Tibial artery (tissue), 4 donors: ENCODE measurements at regions not wholly inside any gene's neighbourhood (a gene's known extent, or its start where the extent isn't known, plus 50 kb on each side); places are given as distances from the start of the nearest gene placed in this dataset.

Experiments
- DNase-seq, 2 donors: peaks; one replicate each; pipeline ENCODE4 v3.0.0-alpha.2; 2019
- H3K27ac ChIP-seq, 2 donors: fragments of 200-600 bp; sonication (generic) in 1 of 2; 1 replicate in 1 of 2; 2 replicates in 1 of 2; pipeline ENCODE4 v1.5.1; 2018 to 2019; ENCODE audit warnings: mild to moderate bottlenecking in 1 of 2
- H3K27me3 ChIP-seq, 2 donors: fragments of 200-600 bp; sonication (generic) in 1 of 2; one replicate each; pipeline versions ENCODE4 v1.5.1 to v1.6.0; 2016 to 2019
- H3K36me3 ChIP-seq, 3 donors: fragments of 200-600 bp; sonication (generic) in 2 of 3; one replicate each; pipeline ENCODE4 v1.5.1; 2016 to 2019; ENCODE audit warnings: mild to moderate bottlenecking in 2 of 3
- H3K4me1 ChIP-seq, 4 donors: fragments of 200-600 bp; sonication (generic) in 2 of 4; 1 replicate in 3 of 4; 2 replicates in 1 of 4; pipeline ENCODE4 v1.5.1; 2016 to 2019
- H3K4me3 ChIP-seq, 2 donors: fragments of 200-600 bp; sonication (generic) in 1 of 2; 1 replicate in 1 of 2; 2 replicates in 1 of 2; pipeline ENCODE4 v1.5.1; 2018 to 2019; ENCODE audit warnings: mild to moderate bottlenecking in 2 of 2
- H3K9me3 ChIP-seq, 3 donors: fragments of 200-600 bp; sonication (generic) in 1 of 3; one replicate each; pipeline ENCODE4 v1.5.1; 2016 to 2019
- intact Hi-C: fragments of 100-400 bp; cut with DNase I; formaldehyde crosslinking; loops from one replicate; pipeline ENCODE4 v1.15.0; 2023; ENCODE audit warnings: low total_unique reads
- TF ChIP-seq, protein P1 (sequence below), 2 experiments: fragments of 200-600 bp in 1 of 2; fragments of 450-650 bp in 1 of 2; IDR thresholded peaks; one replicate each; pipeline ENCODE4 v1.5.1; 2017 to 2019; ENCODE audit warnings: antibody characterized with exemption in 2 of 2, mild to moderate bottlenecking in 1 of 2, moderate library complexity in 1 of 2

DNA sequence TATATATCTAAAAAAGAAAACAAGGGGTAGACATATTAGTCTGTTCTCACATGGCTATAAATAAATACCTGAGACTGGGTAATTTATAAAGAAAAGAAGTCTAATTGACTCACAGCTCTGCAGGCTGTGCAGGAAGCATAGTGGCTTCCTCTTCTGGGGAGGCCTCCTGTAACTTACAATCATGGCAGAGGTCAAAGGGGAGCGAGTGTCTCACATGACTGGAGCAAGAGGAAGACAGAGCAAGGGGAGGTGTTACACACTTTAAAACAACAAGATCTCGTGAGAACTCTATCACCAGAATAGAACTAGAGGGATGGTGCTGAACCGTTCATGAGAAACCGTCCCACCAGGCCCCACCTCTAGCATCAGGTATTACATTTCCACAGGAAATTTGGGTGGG is 616.8 kb downstream of the TLE4 start:
- Histone ChIP-seq H3K4me3 (no peak overlapping the region), H3K9me3 (no peaks in the 10 kb centered on the region), H3K27me3 (no peaks in the 10 kb centered on the region), H3K36me3 (no peaks in the 10 kb centered on the region), H3K27ac (no peak overlapping the region), H3K4me1 (no peaks in the 10 kb centered on the region)
- intact Hi-C loops: no loop called here
- no peak for DNase-seq
- TF ChIP-seq, protein P1, sequence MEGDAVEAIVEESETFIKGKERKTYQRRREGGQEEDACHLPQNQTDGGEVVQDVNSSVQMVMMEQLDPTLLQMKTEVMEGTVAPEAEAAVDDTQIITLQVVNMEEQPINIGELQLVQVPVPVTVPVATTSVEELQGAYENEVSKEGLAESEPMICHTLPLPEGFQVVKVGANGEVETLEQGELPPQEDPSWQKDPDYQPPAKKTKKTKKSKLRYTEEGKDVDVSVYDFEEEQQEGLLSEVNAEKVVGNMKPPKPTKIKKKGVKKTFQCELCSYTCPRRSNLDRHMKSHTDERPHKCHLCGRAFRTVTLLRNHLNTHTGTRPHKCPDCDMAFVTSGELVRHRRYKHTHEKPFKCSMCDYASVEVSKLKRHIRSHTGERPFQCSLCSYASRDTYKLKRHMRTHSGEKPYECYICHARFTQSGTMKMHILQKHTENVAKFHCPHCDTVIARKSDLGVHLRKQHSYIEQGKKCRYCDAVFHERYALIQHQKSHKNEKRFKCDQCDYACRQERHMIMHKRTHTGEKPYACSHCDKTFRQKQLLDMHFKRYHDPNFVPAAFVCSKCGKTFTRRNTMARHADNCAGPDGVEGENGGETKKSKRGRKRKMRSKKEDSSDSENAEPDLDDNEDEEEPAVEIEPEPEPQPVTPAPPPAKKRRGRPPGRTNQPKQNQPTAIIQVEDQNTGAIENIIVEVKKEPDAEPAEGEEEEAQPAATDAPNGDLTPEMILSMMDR (IDR thresholded peaks at IDR 0.05): no peak

DNA sequence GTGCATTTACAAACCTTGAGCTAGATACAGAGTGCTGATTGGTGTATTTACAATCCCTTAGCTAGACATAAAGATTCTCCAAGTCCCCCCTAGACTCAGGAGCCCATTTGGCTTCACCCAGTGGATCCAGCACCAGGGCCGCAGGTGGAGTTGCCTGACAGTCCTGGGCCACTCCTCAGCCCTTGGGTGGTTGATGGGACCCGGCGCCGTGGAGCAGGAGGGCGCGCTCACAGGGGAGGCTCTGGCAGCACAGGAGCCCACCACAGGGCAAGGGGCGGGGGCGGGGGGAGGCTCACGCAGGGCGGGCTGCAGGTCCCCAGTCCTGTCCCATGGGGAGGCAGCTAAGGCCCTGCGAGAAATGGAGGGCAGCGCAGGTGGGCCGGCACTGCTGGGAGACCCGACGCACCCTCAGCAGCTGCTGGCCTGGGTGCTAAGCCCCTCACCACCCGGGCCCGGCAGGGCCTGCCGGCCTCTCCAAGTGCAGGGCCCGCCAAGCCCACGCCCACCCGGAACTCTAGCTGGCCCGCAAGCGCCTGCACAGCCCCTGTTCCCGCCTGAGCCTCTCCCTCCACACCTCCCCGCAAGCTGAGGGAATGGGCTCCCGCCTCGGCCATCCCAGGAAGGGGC is 613.5 kb downstream of the TLE4 start:
- H3K27ac ChIP-seq: no peak overlapping the region
- H3K27me3 ChIP-seq: no peaks in the 10 kb centered on the region
- H3K9me3 ChIP-seq: peaks cover 0 to 7% (median 0%) of the 10 kb centered on the region in 3 donors
- intact Hi-C loops: no loop called here
- H3K36me3 ChIP-seq: no peaks in the 10 kb centered on the region
- TF ChIP-seq, protein P1 (IDR thresholded peaks at IDR 0.05): no peak
- no peak overlapping the region for H3K4me3 ChIP-seq
- no peak for DNase-seq
- H3K4me1 ChIP-seq: no peaks in the 10 kb centered on the region

DNA sequence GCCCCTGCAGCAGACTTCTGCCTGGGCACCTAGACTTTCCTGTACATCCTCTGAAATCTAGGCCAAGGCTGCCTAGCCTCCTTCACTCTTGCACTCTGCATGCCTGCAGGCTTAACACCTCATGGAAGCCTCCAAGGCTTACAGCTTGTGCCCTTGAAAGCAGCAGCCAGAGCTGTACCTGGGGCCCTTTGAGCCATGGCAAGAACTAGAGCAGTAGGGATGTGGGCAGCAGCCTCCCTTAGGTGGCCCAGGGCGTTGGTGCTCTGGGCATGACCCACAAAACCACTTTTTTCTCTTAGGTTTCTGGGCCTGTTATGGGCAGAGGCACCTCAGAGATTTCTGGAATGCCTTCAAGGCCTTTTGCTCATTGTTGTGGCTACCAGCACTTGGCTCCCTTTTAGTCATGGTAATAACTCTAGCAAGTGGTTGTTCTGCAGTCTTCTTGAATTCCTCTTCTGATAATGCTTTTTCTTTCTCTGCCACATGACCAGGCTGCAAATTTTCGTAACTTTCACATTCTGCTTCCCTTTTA is 606.2 kb downstream of the TLE4 start:
- TF ChIP-seq, protein P1 (IDR thresholded peaks at IDR 0.05): no peak
- H3K27me3 ChIP-seq: no peaks in the 10 kb centered on the region
- H3K4me3 ChIP-seq: no peak overlapping the region
- no peak overlapping the region for H3K27ac ChIP-seq
- DNase-seq: no peak
- intact Hi-C loops: no loop called here
- peaks cover 0 to 7% (median 0%) of the 10 kb centered on the region in 3 donors for H3K9me3 ChIP-seq
- H3K4me1 ChIP-seq: no peaks in the 10 kb centered on the region
- no peaks in the 10 kb centered on the region for H3K36me3 ChIP-seq

DNA sequence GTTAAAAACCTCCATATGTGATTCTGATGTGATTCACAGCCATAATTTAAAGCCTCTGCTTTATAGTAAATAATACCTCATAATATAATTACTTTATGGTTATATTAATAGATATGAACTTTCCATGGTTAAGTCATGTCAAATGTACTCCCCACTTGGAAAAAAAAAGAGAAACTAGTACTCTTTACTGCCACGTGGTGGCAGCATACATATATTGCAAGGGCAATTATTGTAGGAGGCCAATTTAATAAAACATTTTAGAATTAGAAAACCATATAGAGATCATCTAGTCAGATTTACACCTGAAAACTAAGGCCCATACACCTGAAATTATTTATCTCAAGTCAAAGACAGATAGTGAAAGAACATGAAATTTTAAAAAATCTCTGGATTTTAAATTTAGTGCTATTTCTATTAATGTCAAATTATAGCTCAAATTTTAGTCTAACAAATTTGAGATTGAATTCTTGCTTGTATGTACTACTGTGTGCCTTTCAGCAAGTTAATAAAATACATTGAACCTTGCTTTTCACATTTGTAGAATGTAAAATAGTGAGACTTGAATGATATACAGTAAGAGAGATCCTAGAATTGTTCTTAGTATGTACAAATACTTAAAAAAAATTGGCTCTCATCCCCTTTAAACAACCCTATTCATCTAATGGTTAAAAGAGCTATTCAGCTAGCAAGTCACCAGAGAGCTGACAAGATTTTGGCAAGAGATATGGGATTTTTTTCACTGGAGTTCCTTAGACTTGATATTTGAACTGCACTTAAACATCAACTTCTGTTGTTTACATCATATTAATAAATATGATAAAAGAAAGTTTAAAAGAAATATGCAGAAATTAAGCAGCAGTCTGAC is 603.8 kb downstream of the TLE4 start:
- Histone ChIP-seq H3K4me1 (no peaks in the 10 kb centered on the region), H3K4me3 (no peak overlapping the region), H3K9me3 (no peaks in the 10 kb centered on the region), H3K27me3 (no peaks in the 10 kb centered on the region), H3K36me3 (no peaks in the 10 kb centered on the region), H3K27ac (no peak overlapping the region)
- TF ChIP-seq, protein P1 (IDR thresholded peaks at IDR 0.05): peak; percentile 61 to 75
- intact Hi-C loops: no loop called here
- DNase-seq: no peak

DNA sequence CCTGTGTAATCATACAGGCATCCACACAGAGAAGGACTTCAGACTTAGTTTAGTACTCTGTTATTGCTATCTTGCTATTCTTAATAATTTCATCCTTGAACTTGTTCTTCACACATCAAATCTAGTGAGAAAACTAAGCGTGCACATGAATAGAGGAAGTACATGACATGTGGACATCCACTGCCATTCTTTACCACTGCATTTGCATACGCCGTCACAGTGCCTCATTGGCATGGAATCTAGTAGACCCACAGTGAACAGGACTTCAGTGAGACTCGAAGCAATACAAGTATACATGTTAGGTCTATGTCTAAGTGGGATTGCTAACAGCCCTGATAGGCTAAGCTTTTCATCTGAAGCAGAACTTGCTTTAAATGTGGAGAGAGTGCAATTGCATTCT is 592.1 kb downstream of the TLE4 start:
- H3K36me3 ChIP-seq: no peaks in the 10 kb centered on the region
- no peaks in the 10 kb centered on the region for H3K27me3 ChIP-seq
- DNase-seq: no peak
- TF ChIP-seq, protein P1 (IDR thresholded peaks at IDR 0.05): no peak
- H3K4me1 ChIP-seq: no peaks in the 10 kb centered on the region
- H3K4me3 ChIP-seq: no peak overlapping the region
- intact Hi-C loops: no loop called here
- no peak overlapping the region for H3K27ac ChIP-seq
- no peaks in the 10 kb centered on the region for H3K9me3 ChIP-seq
